Endothelial cell of umbilical vein (primary cell): ENCODE measurements at regions not wholly inside any gene's neighbourhood (a gene's known extent, or its start where the extent isn't known, plus 50 kb on each side); places are given as distances from the start of the nearest gene placed in this dataset.

Experiments
- BruUV-seq: library from RNA; stranded (reverse); fragments of 400-500 nt; replicated peaks from 2 replicates; lab custom pipeline; 2021; lab: Mats Ljungman, UMichigan
- CTCF ChIA-PET: fragments of 300-600, 350-600 bp; sonication (Branson Sonifier 250); formaldehyde crosslinking; loops from one replicate; lab custom pipeline; 2021; ENCODE audit warnings: antibody characterized with exemption, inconsistent platforms; lab: Charles Lee
- POLR2A ChIA-PET: fragments of 300-600, 350-600 bp; sonication (Branson Sonifier 250); formaldehyde crosslinking; loops from one replicate; lab custom pipeline; 2021; ENCODE audit warnings: antibody characterized with exemption, inconsistent platforms; lab: Charles Lee
- DNase-seq: peaks from one replicate; pipeline ENCODE4 v3.0.0-alpha.2; 2011; ENCODE audit warnings: low read depth, low spot score
- FAIRE-seq: peaks from 2 replicates; lab custom pipeline; 2011; peaks lifted over from hg19 to GRCh38; lab: Jason Lieb, UNC
- H2AFZ ChIP-seq: 2 replicates; pipeline ENCODE4 v1.6.0; 2012; ENCODE audit warnings: low read depth, low read length, control low read depth, inconsistent platforms
- H3K27ac ChIP-seq: 2 replicates; pipeline ENCODE4 v1.5.1; 2011; ENCODE audit warnings: low read depth, mild to moderate bottlenecking, control low read depth, low read length, moderate library complexity; ENCODE audit not compliant: insufficient read depth
- H3K27me3 ChIP-seq, 2 experiments: 2 replicates each; pipeline versions ENCODE4 v1.6.0 to v1.6.1; 2011; ENCODE audit warnings: low read length in 2 of 2, mixed read lengths in 1 of 2; ENCODE audit not compliant: control insufficient read depth in 2 of 2, insufficient read depth in 2 of 2
- H3K36me3 ChIP-seq, 2 experiments: 2 replicates in 1 of 2; 3 replicates in 1 of 2; pipeline ENCODE4 v1.5.1; 2011; ENCODE audit warnings: low read length in 2 of 2, mild to moderate bottlenecking in 1 of 2, moderate library complexity in 1 of 2; ENCODE audit not compliant: control insufficient read depth in 2 of 2, insufficient read depth in 2 of 2; ENCODE audit errors: extremely low read depth in 1 of 2
- H3K4me1 ChIP-seq: 3 replicates; pipeline ENCODE4 v1.5.1; 2011; ENCODE audit warnings: mild to moderate bottlenecking, low read length; ENCODE audit not compliant: control insufficient read depth, insufficient read depth; ENCODE audit errors: extremely low read depth
- H3K4me2 ChIP-seq: 2 replicates; pipeline ENCODE4 v1.6.1; 2011; ENCODE audit warnings: low read length, control low read depth, mixed read lengths; ENCODE audit not compliant: insufficient read depth
- H3K4me3 ChIP-seq, 3 experiments: fragments of 200-600 bp in 1 of 3; sonication (generic), shearing (Covaris generic) in 1 of 3; replicated peaks in 1 of 3; 2 replicates each; pipeline ENCODE4 v1.5.1; 2011 to 2016; ENCODE audit warnings: control low read depth in 3 of 3, low read length in 3 of 3, mild to moderate bottlenecking in 2 of 3, inconsistent platforms in 1 of 3, low read depth in 1 of 3, moderate library complexity in 1 of 3; ENCODE audit not compliant: insufficient read depth in 1 of 3
- H3K79me2 ChIP-seq: 2 replicates; pipeline ENCODE4 v1.6.0; 2012; ENCODE audit warnings: low read length, inconsistent platforms; ENCODE audit not compliant: control insufficient read depth, insufficient read depth
- H3K9ac ChIP-seq: replicated peaks from 2 replicates; pipeline ENCODE3; 2011; ENCODE audit warnings: low read length, control low read depth; ENCODE audit not compliant: insufficient read depth; ENCODE audit errors: extremely low read depth
- H3K9me1 ChIP-seq: replicated peaks from 3 replicates; pipeline ENCODE4 v1.6.0; 2011; ENCODE audit warnings: mild to moderate bottlenecking, low read length; ENCODE audit not compliant: control insufficient read depth, insufficient read depth; ENCODE audit errors: extremely low read depth
- H3K9me3 ChIP-seq: replicated peaks from 2 replicates; pipeline ENCODE4 v1.5.1; 2012; ENCODE audit warnings: low read length, inconsistent platforms; ENCODE audit not compliant: control insufficient read depth, insufficient read depth
- H4K20me1 ChIP-seq: replicated peaks from 2 replicates; pipeline ENCODE3; 2011; ENCODE audit warnings: mild to moderate bottlenecking, low read length; ENCODE audit not compliant: control insufficient read depth, insufficient read depth; ENCODE audit errors: extremely low read depth
- EZH2 ChIP-seq: IDR thresholded peaks from 2 replicates; pipeline ENCODE4 v1.6.1; 2012; ENCODE audit warnings: borderline replicate concordance, low read depth, mild to moderate bottlenecking, moderate library complexity, low read length, inconsistent platforms; ENCODE audit not compliant: severe bottlenecking
- GATA2 ChIP-seq: IDR thresholded peaks from 2 replicates; pipeline ENCODE4 v1.7.0; 2011; ENCODE audit warnings: low read depth, mild to moderate bottlenecking, moderate library complexity, mixed read lengths, low read length; ENCODE audit not compliant: insufficient read length, insufficient read depth
- MAX ChIP-seq: IDR thresholded peaks from 2 replicates; pipeline ENCODE4 v1.6.1; 2011; ENCODE audit not compliant: insufficient read depth, insufficient read length
- MYC ChIP-seq: IDR thresholded peaks from one replicate; pipeline ENCODE4 v1.6.1; 2011; ENCODE audit warnings: mild to moderate bottlenecking, low read depth, low read length
- dilution Hi-C: fragments of 300-500 bp; cut with MboI; formaldehyde crosslinking; loops from one replicate; pipeline ENCODE4 v1.15.0; 2019; ENCODE audit warnings: low sequenced_read_pairs; ENCODE audit not compliant: extremely low pct_ligation_motif_present
- intact Hi-C: fragments of 100-400 bp; cut with micrococcal nuclease; formaldehyde crosslinking; loops from one replicate; pipeline ENCODE4 v1.10.0; 2022

DNA sequence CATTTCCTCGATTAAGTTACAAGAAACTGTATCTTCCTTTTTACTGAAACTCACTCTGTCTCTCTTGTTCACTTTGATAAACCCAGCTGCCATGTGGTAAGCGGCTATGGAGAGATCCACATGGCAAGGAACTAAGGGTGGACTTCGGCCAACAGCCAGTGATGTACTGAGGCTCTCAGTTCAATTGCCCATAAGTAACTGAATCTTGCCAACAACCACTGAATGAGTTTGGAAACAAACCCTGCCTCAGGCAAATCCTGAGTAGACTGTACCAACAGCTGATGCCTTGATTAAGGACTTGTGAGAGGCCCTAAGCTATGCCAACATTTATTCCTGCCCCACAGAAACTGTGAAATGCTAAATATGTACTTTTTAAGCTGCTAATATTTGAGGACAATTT lies 433.5 kb downstream of the PLOD2 start:
- DNase-seq: no peak
- Histone ChIP-seq H2AFZ (no peak overlapping the region), H3K4me1 (no peaks in the 10 kb centered on the region), H3K27me3 (no peaks in the 10 kb centered on the region), H3K4me2 (no peak overlapping the region), H3K36me3 (no peaks in the 10 kb centered on the region), H3K79me2 (no peaks in the 10 kb centered on the region), H3K9me1 (no peaks in the 10 kb centered on the region), H3K27ac (no peak overlapping the region), H3K9me3 (no peaks in the 10 kb centered on the region), H4K20me1 (no peaks in the 10 kb centered on the region), H3K4me3 (no peak overlapping the region), H3K9ac (no peak overlapping the region)
- dilution Hi-C loops (no loop called here), intact Hi-C loops (no loop called here)
- ChIA-PET CTCF (interaction anchor here (0.7 kb wide), 1 partner anchor 165 kb away, joined by 3 read pairs; no protein-coding TSS in a partner anchor), POLR2A (no interaction called here)
- no peak for FAIRE-seq
- BruUV-seq: no TSS peak
- TF ChIP-seq MYC: no peak
- TF ChIP-seq EZH2: no peak

GRCh38 chr3:145735631-145736030 lies 425.4 kb downstream of the PLOD2 start:
- Histone ChIP-seq H3K27ac (no peak overlapping the region), H3K4me2 (no peak overlapping the region), H4K20me1 (no peaks in the 10 kb centered on the region), H3K36me3 (no peaks in the 10 kb centered on the region), H3K79me2 (no peaks in the 10 kb centered on the region), H3K9me1 (no peaks in the 10 kb centered on the region), H3K27me3 (no peaks in the 10 kb centered on the region), H3K4me1 (no peaks in the 10 kb centered on the region), H2AFZ (no peak overlapping the region), H3K9me3 (no peaks in the 10 kb centered on the region), H3K4me3 (no peak overlapping the region), H3K9ac (no peak overlapping the region)
- ChIA-PET POLR2A (no interaction called here), CTCF (no interaction called here)
- DNase-seq (no peak), FAIRE-seq (no peak)
- dilution Hi-C loops (no loop called here), intact Hi-C loops (no loop called here)
- TF ChIP-seq GATA2 (no peak), MAX (no peak)
- BruUV-seq: no TSS peak
